ENCODE measurements at regions not wholly inside any gene's neighbourhood (a gene's known extent, or its start where the extent isn't known, plus 50 kb on each side); places are given as distances from the start of the nearest gene placed in this dataset.

GRCh38 chr2:107018366-107018765 is 132.4 kb upstream of the ST6GAL2 start:
- TF ChIP-seq, protein P1, sequence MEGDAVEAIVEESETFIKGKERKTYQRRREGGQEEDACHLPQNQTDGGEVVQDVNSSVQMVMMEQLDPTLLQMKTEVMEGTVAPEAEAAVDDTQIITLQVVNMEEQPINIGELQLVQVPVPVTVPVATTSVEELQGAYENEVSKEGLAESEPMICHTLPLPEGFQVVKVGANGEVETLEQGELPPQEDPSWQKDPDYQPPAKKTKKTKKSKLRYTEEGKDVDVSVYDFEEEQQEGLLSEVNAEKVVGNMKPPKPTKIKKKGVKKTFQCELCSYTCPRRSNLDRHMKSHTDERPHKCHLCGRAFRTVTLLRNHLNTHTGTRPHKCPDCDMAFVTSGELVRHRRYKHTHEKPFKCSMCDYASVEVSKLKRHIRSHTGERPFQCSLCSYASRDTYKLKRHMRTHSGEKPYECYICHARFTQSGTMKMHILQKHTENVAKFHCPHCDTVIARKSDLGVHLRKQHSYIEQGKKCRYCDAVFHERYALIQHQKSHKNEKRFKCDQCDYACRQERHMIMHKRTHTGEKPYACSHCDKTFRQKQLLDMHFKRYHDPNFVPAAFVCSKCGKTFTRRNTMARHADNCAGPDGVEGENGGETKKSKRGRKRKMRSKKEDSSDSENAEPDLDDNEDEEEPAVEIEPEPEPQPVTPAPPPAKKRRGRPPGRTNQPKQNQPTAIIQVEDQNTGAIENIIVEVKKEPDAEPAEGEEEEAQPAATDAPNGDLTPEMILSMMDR (IDR thresholded peaks at IDR 0.05) = no peak
- TF ChIP-seq EP300 (IDR thresholded peaks at IDR 0.05) = no peak

All from upper lobe of left lung (tissue), 4 donors.